ENCODE measurements at regions not wholly inside any gene's neighbourhood (a gene's known extent, or its start where the extent isn't known, plus 50 kb on each side); places are given as distances from the start of the nearest gene placed in this dataset.
A peak's percentile ranks its signal among the peaks of the same experiment; 100 is the strongest.

- H3K27me3 ChIP-seq (ENCODE audit: control insufficient read depth, insufficient read depth, low read length), result no peaks in the 10 kb centered on the region
- no peak for TF ChIP-seq CTCF (IDR thresholded peaks at IDR 0.05; ENCODE audit: insufficient read depth, low read length, poor library complexity, severe bottlenecking)
- DNase-seq (ENCODE audit: low read depth), result no peak
- no peaks in the 10 kb centered on the region for H3K36me3 ChIP-seq (ENCODE audit: control insufficient read depth, insufficient read depth, low read length)
- H3K4me3 ChIP-seq (ENCODE audit: low read depth, low read length), result no peak overlapping the region
Measured at GRCh38 chr10:18735711-18736110, 76.5 kb downstream of the ARL5B start.

- H3K27me3 ChIP-seq (ENCODE audit: control insufficient read depth, insufficient read depth, low read length), result no peaks in the 10 kb centered on the region
- TF ChIP-seq CTCF (IDR thresholded peaks at IDR 0.05; ENCODE audit: insufficient read depth, low read length, poor library complexity, severe bottlenecking), result no peak
- no peak for DNase-seq (ENCODE audit: low read depth)
- H3K4me3 ChIP-seq (ENCODE audit: low read depth, low read length), result no peak overlapping the region
- no peaks in the 10 kb centered on the region for H3K36me3 ChIP-seq (ENCODE audit: control insufficient read depth, insufficient read depth, low read length)
Measured at GRCh38 chr10:18737236-18737635, 78.0 kb downstream of the ARL5B start.

- peak; percentile 1 for DNase-seq (ENCODE audit: low read depth)
- Histone ChIP-seq H3K27me3 (ENCODE audit: control insufficient read depth, insufficient read depth, low read length) (no peaks in the 10 kb centered on the region), H3K36me3 (ENCODE audit: control insufficient read depth, insufficient read depth, low read length) (no peaks in the 10 kb centered on the region), H3K4me3 (ENCODE audit: low read depth, low read length) (no peak overlapping the region)
- TF ChIP-seq CTCF (IDR thresholded peaks at IDR 0.05; ENCODE audit: insufficient read depth, low read length, poor library complexity, severe bottlenecking), result no peak
Measured at GRCh38 chr10:18737841-18738240, 78.6 kb downstream of the ARL5B start.

- H3K4me3 ChIP-seq (ENCODE audit: low read depth, low read length), result no peak overlapping the region
- H3K36me3 ChIP-seq (ENCODE audit: control insufficient read depth, insufficient read depth, low read length), result no peaks in the 10 kb centered on the region
- DNase-seq (ENCODE audit: low read depth), result no peak
- TF ChIP-seq CTCF (IDR thresholded peaks at IDR 0.05; ENCODE audit: insufficient read depth, low read length, poor library complexity, severe bottlenecking), result no peak
- no peaks in the 10 kb centered on the region for H3K27me3 ChIP-seq (ENCODE audit: control insufficient read depth, insufficient read depth, low read length)
Measured at GRCh38 chr10:18738835-18739234, 79.6 kb downstream of the ARL5B start.

GRCh38 chr10:18743926-18744325 lies 84.7 kb downstream of the ARL5B start:
- H3K36me3 ChIP-seq (ENCODE audit: control insufficient read depth, insufficient read depth, low read length), result no peaks in the 10 kb centered on the region
- TF ChIP-seq CTCF (IDR thresholded peaks at IDR 0.05; ENCODE audit: insufficient read depth, low read length, poor library complexity, severe bottlenecking), result no peak
- no peak overlapping the region for H3K4me3 ChIP-seq (ENCODE audit: low read depth, low read length)
- H3K27me3 ChIP-seq (ENCODE audit: control insufficient read depth, insufficient read depth, low read length), result no peaks in the 10 kb centered on the region
- no peak for DNase-seq (ENCODE audit: low read depth)

- no peaks in the 10 kb centered on the region for H3K27me3 ChIP-seq (ENCODE audit: control insufficient read depth, insufficient read depth, low read length)
- H3K4me3 ChIP-seq (ENCODE audit: low read depth, low read length), result no peak overlapping the region
- TF ChIP-seq CTCF (IDR thresholded peaks at IDR 0.05; ENCODE audit: insufficient read depth, low read length, poor library complexity, severe bottlenecking), result no peak
- no peaks in the 10 kb centered on the region for H3K36me3 ChIP-seq (ENCODE audit: control insufficient read depth, insufficient read depth, low read length)
- no peak for DNase-seq (ENCODE audit: low read depth)
Measured at GRCh38 chr10:18753312-18753895, 94.2 kb downstream of the ARL5B start.
